ENCODE measurements at regions not wholly inside any gene's neighbourhood (a gene's known extent, or its start where the extent isn't known, plus 50 kb on each side); places are given as distances from the start of the nearest gene placed in this dataset.

- TF ChIP-seq CTCF (IDR thresholded peaks at IDR 0.05) = no peak
- no peak for TF ChIP-seq POLR2AphosphoS5 (IDR thresholded peaks at IDR 0.05)
- no peak for TF ChIP-seq POLR2A (IDR thresholded peaks at IDR 0.05)
Measured at GRCh38 chr18:44452346-44452745, 228.3 kb upstream of the SETBP1 start.

All from suprapubic skin (tissue), 4 donors.